NOMO-1 (cell line): ENCODE measurements at regions not wholly inside any gene's neighbourhood (a gene's known extent, or its start where the extent isn't known, plus 50 kb on each side); places are given as distances from the start of the nearest gene placed in this dataset.
"Not testable (repeated sequence)": the region's sequence is repeated elsewhere in the genome, so short reads cannot be mapped to it uniquely, and the experiment has no call there.

Source experiments
- DNase-seq, 2 experiments: peaks; one replicate each; lab custom pipeline; 2025; ENCODE audit not compliant: unreplicated experiment in 2 of 2; lab: John Stamatoyannopoulos, UW

GRCh38 chr3:78235841-78236240 is 1195.9 kb downstream of the ROBO2 start:
- DNase-seq, result no peak

GRCh38 chr3:78238811-78239210 is 1198.9 kb downstream of the ROBO2 start:
- no peak for DNase-seq

- no peak for DNase-seq
These were observed 1202.8 kb downstream of the ROBO2 start for GRCh38 chr3:78242724-78243123.

- DNase-seq, result no peak
These were observed 1204.2 kb downstream of the ROBO2 start for GRCh38 chr3:78244136-78244535.

GRCh38 chr3:78249294-78249693 is 1209.4 kb downstream of the ROBO2 start:
- DNase-seq, result no peak

GRCh38 chr3:78253860-78254259 is 1214.0 kb downstream of the ROBO2 start:
- DNase-seq, result no peak

- DNase-seq, result no peak
These were observed 1215.5 kb downstream of the ROBO2 start for GRCh38 chr3:78255403-78255802.

GRCh38 chr3:78256123-78256522 is 1216.2 kb downstream of the ROBO2 start:
- no peak for DNase-seq

- DNase-seq, result no peak
These were observed 1218.1 kb downstream of the ROBO2 start for GRCh38 chr3:78257951-78258530.

- DNase-seq, result no peak
These were observed 1218.9 kb downstream of the ROBO2 start for GRCh38 chr3:78258798-78259197.

GRCh38 chr3:78260388-78260787 is 1220.5 kb downstream of the ROBO2 start:
- DNase-seq, result no peak

GRCh38 chr3:78266550-78266949 is 1226.7 kb downstream of the ROBO2 start:
- DNase-seq, result not testable (repeated sequence)

- DNase-seq, result no peak
These were observed 1227.3 kb downstream of the ROBO2 start for GRCh38 chr3:78267235-78267634.

- DNase-seq, result no peak
These were observed 1228.2 kb downstream of the ROBO2 start for GRCh38 chr3:78268087-78268486.

GRCh38 chr3:78268716-78269668 is 1229.1 kb downstream of the ROBO2 start:
- DNase-seq, result no peak

GRCh38 chr3:78273326-78273725 is 1233.4 kb downstream of the ROBO2 start:
- DNase-seq, result no peak

- DNase-seq, result no peak
These were observed 1234.7 kb downstream of the ROBO2 start for GRCh38 chr3:78274475-78275065.

GRCh38 chr3:78275420-78275852 is 1235.5 kb downstream of the ROBO2 start:
- no peak for DNase-seq

- no peak for DNase-seq
These were observed 1237.3 kb downstream of the ROBO2 start for GRCh38 chr3:78277220-78277619.

- DNase-seq, result no peak
These were observed 1237.9 kb downstream of the ROBO2 start for GRCh38 chr3:78277801-78278200.

GRCh38 chr3:78279091-78279490 is 1239.2 kb downstream of the ROBO2 start:
- DNase-seq, result no peak

GRCh38 chr3:78281381-78281780 is 1241.5 kb downstream of the ROBO2 start:
- DNase-seq, result no peak
